AML-193 (cell line): ENCODE measurements at regions not wholly inside any gene's neighbourhood (a gene's known extent, or its start where the extent isn't known, plus 50 kb on each side); places are given as distances from the start of the nearest gene placed in this dataset.
A peak's percentile ranks its signal among the peaks of the same experiment; 100 is the strongest.
"Not testable (repeated sequence)": the region's sequence is repeated elsewhere in the genome, so short reads cannot be mapped to it uniquely, and the experiment has no call there.

Source experiments
- DNase-seq, 2 experiments: peaks; one replicate each; lab custom pipeline; 2025; lab: John Stamatoyannopoulos, UW

DNA sequence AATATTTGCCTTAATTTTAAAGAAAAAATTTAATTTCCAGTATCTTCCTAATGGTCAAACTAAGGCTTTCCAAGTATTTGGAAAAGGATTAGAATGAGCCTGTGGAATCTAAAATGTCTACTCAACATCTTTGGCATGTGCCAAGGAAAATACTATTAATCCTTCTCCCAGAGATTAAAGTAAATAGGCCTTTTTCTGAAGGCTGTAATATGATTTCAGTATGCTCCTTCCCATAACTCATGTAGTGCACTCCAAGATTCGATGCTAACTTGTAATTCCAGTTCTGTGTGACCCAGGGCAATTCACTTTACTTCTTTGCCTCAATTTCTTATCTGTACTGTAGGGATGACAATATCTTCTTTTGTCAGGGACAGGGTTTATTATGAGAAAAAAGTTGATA is 196.9 kb downstream of the ZIC5 start:
- no peak for DNase-seq

DNA sequence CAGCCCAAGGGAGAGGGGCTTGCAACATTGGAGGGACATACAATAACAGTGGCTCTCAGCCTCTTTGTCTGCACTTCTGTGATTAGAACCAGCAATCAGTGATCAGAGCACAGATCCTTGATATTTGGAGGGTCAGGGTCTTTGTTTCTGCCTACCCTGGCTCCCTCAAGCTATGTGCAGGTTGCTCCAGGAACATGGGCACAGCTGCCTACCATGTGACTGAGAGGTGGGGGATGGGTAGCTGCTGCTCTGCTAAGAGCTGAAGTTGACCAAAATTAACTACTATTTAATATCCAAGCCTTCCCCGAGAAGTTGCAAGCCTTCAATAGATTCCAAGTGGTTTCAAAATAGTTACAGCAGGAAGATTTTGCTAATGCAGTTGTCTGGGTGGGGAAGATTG is 202.6 kb downstream of the ZIC5 start:
- DNase-seq = no peak

DNA sequence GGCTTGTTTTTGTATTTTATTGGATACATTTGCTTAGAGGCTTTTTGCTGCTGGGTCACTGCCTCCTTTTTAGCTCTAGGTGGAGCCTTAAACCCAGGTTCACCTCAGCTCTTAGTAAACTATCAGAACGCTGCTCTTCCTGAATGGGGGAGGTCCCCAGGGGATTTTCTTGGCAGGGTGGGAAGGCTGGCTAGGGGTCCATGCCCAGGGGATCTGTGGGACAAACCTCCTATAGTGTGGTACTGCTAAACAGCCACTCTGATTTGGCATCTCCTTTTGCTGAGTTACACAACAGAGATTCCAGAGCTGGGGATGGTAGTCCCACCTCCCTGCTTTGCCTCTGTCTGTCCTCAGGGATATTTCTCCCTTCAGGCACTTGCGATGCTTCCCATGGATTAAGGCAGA is 204.9 kb downstream of the ZIC5 start:
- no peak for DNase-seq

DNA sequence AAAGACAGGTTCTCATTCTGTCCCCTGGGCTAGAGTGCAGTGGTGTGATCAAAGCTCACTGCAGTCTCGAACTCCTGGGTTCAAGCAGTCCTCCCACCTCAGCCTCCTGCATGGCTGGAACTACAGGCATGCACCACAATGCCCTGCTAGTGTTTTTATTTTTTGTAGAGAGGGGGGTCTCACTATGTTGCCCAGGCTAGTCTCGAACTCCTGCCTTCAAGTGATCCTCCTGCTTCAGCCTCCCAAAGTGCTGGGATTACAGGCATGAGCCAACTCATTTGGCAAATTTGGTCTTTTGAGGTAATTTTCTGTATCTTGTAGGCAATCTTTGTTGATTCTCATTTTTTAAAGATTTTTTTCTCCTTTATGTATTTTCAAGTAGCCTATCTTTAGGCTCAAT is 205.7 kb downstream of the ZIC5 start:
- no peak for DNase-seq

DNA sequence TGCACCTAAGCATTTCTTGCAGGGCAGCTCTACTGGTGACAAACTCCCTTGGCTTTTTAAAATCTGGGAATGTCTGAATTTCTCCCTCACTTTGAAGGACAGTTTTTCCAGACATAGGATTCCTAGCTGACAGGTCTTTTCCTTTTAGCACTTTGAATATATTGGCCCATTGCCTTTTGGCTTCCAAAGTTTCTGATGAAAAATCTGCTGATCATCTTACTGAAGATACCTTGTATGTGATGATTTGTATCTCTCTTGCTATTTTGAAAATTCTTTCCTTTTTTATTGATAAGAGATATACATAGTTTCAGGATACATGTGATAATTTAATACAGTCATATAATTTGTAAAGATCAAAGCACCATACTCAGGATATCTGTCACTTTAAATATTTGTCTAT is 211.1 kb downstream of the ZIC5 start:
- DNase-seq = no peak

DNA sequence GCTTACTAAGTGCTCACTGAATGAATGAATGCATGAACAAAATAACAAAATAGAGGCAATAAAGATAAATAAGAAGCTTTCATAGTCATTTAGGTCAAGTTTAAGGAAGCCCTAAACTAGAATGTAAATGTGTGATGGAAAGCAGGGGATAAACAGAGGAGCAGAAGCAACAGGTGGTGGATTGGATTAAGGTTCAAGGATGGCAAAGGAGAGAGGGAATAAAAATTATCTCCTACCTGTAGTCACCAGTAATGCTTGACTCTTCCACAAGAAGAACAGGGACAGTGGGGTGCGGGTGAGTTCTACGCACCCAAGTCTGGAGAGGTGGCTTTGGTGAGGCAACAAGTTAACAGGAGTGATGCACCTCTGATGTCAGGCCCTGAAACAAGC is 212.4 kb downstream of the ZIC5 start:
- no peak for DNase-seq

DNA sequence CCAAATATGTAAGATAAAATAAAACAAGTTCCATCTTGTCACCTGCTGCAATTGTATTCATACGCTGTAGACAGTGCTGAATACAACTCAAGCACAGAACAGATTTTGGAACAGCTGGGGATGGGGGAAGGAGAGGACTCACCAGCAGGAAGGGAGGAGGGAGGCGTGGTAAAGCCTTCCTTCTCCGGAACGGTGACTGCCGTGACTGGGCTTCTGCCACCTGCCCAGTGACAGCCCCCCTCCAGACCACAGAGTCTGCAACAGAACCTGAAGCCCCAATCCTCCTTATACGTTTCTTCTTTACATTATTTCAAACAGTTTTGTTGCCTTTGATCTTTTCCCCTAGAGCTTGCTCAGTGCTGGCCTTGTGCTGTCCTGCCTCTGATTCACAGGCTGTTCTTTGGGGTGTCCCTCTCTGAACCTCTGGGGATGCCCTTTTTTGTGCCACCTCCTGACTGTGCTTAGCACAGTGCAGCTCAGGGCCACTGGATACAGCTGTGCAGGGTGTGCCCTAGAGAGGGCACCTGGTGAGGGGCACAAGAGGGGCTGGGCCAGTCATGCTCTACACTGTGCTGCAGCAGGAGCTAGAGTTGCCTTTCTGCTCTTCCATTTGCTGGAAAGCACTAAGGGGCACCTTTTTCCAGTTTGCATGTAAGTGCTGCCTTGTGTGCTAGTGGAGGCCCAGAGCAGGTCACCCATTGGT is 213.0 kb downstream of the ZIC5 start:
- no peak for DNase-seq

DNA sequence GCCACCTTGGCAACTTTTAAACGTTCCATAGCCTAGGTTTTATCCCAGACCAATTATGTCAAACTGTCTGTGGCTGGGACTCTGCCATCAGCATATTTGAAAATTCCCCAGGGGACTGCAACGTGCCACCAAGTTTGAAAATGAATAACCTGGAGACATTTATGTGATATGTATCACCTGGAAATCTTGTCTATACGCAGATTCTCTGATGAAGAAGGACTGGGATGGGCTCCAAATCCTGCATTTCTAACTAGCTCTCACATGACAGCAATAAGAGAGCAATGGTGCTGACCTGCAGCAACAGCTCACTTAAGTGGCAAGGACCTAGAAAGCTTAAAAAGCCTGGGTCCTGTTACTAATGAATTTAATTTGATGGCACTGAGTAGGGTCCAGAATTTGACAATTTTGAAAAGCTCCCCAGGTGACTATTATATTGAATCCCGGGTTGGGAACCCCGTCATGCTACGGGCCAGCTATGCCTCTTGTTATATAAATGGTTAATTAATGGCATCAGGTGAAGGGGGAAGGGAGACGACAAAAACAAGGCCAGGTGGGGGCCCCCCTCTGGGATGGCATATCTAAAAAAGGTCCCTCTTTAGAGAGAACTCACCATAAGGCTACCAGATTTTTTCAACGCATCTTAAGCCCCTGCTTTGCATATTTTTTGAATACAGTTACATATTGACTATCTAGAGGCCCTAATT is 213.7 kb downstream of the ZIC5 start:
- DNase-seq = no peak

DNA sequence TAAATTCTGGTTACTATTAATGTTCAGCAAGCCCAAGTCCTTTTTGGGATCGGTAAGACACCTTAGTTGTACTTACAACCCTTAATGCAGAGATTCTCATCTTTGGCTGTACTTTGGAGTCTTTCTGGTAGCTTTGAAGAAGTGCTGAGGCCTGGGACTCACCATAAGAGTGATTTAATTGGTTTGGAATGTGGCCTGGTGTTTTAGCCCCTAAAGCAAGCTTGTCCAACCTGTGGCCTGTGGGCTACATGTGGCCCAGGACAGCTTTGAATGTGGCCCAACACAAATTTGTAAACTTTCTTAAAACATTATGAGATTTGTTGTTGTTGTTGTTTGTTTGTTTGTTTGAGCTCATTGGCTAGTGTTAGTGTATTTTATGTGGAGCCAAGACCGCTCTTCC is 215.3 kb downstream of the ZIC5 start:
- DNase-seq = no peak

DNA sequence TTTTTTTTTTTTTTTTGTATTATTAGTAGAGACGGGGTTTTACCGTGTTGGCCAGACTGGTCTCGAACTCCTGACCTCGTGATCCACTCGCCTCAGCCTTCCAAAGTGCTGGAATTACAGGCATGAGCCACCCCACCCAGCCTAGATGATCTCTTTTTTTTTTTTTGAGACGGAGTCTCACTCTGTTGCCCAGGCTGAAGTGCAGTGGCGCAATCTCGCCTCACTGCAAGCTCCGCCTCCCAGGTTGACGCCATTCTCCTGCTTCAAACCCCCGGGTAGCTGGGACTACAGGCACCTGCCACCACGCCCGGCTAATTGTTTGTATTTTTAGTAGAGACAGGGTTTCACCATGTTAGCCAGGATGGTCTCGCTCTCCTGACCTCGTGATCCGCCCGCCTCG is 216.8 kb downstream of the ZIC5 start:
- DNase-seq = not testable (repeated sequence)

DNA sequence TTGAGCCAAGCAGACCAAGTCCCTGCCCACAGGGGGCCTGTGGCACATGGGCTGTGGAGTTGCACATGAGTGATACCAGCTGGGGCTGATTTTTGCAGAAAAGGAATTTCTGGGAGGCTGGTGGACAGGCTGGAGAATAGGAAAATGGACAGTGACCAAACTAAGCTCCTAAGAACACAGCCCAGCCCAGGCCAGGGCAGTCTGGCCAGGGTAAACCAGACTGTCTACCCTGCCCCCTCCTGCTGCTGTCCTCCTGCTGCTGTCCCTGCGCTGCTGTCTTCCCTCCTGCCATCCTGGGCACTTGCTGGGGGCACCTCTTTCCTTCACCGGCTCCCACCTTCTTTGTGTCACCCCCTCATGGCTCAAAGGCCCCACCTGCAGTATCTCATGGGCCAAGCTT is 219.2 kb downstream of the ZIC5 start:
- no peak for DNase-seq

DNA sequence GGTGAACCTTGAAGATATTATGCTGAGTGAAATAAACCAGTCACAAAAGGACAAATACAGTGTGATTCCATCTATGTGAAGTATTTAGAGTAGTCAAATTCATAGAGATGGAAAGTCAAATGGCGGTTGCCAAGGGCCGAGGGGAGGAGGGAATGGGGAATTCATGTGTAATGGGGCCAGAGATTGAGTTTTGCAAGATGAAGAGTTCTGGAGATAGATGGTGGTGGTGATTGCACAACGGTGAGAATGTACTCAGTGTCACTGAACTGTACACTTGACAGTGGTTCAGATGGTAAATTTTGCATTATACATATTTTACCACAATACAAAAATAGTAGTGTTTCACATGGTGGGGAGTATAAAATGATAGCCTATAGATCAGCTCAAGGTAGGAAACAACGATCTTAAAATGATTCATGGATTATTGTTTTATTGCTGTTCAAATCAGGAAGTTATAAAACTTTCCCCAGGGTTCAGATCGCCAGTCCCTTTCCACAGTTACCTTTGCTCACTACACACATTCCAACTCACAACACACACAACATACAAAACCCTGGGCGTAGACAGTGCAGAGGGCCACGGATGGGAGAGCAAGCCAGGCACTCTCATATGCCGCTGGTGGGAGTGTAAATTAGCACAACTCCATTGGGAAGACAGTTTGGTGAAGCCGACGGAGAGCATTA is 219.9 kb downstream of the ZIC5 start:
- no peak for DNase-seq

DNA sequence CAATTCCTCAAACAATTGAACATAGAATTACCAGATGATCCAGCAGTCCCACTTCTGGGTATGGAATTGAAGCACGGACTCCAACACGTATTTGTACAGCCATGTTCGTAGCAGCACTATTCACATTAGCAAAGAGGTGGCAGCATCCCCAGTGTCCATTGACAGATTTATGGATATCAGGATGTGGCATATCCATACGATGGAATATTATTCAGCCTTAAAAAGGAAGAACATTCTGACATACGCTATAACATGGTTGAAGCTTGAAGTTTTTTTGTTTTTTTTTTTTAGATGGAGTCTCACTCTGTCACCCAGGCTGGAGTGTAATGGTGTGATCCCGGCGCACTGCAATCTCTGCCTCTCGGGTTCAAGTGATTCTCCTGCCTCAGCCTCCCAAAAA is 220.6 kb downstream of the ZIC5 start:
- DNase-seq = no peak

DNA sequence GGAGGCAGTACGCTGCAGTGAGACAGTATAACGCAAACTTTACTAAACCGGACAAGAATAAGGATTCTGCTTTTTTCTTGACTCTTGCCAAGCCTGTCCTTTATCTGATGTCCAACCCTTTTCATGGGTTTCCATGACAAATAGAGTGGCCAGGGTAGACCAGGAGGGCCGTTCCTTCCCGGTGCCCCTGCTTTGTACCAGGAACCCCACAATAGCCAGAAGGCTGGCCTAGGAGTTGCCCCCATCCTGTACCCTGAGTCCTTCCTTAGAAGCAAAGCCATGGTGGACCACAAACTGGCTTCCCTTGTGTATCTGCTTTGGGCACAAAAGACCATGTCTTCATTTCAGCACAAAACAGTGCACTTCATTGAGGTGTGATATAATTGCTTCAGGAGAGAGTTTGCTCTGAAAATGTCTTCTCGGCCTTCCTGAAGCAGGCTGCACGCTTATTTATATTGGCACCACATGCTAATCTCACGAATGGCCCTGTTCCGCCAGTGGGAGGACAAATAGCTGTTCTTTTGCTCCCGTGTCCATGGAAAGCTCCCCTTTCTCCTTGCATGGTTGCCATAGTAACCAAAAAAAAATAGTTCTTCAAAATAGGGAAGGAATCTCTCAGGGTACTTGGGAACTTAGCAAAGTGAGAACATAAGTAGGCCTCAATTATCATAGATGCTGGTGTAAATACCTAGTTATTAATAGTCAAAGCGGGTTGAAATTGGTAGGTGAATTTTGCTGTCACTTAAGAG is 222.1 kb downstream of the ZIC5 start:
- DNase-seq = no peak

DNA sequence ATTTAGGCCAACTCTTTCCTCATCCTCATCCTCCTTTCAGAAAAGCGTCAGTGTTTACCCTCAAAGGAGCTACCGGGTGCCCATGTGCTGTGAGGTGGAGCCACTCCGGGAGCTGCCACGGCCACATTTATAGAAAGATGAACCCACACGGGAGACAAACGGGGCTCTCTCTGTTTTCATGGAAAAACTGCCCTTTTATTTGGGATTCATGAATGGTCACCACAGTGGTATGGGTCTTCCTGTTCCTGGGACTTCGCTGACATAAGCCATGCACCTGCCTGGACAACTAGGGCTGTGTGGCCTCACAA is 224.2 kb downstream of the ZIC5 start:
- no peak for DNase-seq

DNA sequence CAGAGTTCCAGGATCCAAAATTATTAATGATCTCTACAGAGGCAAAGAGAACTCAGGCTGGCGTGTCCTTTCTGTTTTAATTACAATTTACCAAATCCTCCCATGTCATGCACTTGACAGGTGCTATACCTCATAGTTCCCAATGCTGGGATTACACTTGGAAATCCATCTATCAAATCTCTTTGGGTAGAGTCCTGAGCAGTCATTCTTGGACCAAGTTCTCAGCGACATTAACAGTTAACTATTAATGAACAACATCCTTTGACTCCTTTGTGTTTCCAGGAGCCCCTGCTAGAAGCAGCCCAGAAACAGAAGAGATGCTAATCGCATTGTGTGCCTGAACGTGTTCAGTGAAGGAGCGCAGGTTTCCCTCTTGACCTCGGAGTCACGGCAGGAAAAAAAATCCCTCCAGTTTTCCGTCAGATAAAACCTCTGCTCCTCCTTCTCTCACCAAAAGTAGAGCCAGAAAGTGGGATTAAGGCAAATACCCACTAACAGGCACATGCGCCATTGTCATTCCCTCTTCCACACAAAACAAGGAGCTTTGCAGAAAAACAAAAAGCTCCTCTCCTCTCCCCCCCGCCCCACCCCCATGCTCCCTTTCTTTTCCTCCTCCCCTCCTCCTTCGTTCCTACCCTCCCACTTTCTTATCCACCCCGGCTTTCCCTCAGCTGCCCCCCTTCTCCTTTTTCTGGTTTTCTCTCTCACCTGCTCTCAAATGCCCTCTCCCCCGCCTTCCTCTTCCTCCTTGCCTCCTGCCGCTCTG is 224.7 kb downstream of the ZIC5 start:
- no peak for DNase-seq

DNA sequence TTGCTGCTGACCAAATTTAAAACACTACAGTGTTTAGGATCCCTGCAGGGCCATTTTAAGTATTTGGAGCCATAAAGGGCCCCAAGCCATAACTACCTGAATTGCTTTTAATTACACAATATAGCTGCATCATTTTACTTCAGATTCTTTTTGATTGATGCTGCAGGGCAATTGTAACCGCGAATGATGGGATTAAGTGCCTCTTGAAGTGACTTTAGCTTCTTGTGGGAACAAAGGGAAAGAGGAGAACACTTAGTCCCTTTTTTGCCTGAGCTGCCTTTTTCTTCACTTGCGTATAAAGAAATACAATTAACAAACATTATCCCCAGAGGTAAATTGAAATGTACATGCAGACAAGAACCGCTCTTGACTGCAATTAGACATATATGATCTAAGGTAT is 228.5 kb downstream of the ZIC5 start:
- DNase-seq = no peak

DNA sequence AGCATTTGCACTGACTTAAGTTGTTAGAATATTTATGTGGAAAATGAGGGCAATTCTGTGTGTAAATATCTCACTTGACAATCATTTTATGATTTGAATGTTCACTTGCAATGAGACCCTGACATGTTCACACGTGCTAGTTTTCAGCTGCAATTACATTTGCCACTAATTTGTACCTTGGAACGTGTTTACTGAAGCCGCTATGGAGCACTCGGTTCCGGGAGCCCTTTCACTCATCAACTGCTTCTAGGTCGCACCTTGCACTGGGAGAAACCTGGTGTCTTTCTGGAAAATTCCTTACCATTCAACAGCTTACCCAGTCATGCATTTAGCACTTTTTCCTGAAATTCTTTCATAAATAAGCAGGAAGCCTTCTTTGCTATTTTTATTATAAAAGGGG is 229.6 kb downstream of the ZIC5 start:
- no peak for DNase-seq

DNA sequence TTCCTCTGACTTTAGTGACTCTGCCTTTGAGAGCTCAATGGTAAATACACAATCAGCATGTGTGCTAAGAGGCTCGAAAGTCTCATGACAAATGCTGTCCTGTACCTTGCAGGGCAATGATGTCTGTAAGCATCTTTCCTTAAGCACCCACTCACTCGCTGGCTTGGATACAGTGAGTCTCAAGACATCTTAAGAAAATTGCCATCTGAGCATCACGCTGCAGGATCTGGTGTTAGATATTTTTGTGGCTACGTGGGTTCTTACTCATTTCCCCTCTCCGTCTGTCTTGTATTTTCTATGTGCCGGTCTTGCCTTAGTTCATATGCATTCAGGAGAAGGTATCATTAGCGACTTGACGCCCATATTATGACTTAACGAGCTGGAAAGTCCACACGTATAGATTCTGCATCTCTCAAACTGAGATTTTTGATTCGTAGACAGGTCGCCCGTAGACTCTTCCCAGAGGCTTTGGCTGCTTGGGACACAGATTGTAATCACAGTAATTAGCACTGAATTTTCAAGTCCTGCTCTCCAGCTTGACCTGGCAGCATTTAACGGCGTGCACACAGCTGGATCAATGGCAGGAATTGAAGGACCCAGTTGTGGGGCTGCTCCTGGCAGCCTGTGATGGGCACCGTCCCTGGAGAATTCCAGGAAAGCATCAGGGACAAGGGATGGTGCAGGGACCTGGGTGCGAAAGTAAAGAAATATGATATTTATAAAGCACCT is 231.2 kb downstream of the ZIC5 start:
- no peak for DNase-seq

DNA sequence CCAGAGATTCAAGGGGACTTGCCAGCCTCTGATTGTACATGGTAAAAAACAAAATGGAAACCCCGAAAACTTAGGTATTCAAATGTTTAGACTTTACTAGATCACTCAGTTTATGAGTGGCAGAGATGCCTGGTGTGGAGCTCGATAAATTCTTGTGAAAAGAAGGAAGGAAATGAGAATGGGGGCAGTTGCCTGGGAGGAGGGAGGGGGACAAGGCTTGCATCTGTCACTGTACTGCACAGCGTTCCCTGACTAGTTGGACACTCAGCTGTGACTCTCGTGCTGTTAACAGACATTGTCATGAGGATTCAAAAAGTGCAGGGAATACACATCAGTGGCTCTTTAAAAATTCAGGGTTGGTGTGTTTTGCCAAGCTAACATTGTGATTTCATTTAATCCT is 232.9 kb downstream of the ZIC5 start:
- DNase-seq = peak; percentile 60 to 63

DNA sequence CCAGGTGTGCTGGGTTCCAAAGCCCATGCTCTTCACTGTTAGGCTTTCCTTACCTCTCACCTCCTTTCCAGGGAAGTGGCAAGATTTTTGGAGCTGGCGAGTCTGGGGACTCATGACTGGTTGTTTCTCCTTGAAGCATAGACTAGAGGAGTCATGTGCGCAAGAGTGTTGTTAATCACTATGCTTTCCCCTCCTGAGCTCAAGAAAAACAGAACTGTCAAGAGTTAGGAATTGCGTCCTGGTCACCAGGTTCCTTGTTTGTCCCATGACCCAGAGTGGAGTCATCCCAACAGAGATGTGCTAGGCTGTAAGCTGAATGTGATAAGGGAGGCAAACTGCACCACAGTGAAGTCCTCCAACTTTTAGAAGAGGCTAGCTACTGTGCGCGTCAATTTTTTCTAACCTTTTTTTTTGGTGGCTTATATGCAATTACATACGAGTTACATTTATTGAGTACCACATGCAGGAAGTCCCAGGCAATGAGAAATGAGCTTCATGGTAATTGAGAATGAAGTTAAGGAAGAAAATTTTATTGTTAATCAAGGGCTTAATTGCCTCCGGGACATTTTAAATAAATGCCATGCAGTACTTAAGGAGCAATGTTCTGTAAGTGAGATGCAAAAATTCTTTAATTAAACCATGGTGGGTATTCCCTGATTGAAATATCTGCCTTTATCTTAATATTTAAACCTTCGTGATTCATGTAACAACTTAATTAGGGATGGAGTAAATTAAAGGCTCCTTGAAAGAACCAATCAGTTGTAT is 233.9 kb downstream of the ZIC5 start:
- DNase-seq = no peak
